Fibroblast of skin of scalp (primary cell): ENCODE measurements at regions not wholly inside any gene's neighbourhood (a gene's known extent, or its start where the extent isn't known, plus 50 kb on each side); places are given as distances from the start of the nearest gene placed in this dataset.
A peak's percentile ranks its signal among the peaks of the same experiment; 100 is the strongest.

Experiments
- DNase-seq: peaks from one replicate; pipeline ENCODE4 v3.0.0-alpha.2; 2013

- no peak for DNase-seq
Measured at GRCh38 chr2:120552079-120552478, 183.6 kb upstream of the GLI2 start.

GRCh38 chr2:120552800-120553481, 182.7 kb upstream of the GLI2 start:
- DNase-seq = peak; percentile 47

- DNase-seq = no peak
Measured at GRCh38 chr2:120554625-120555032, 181.0 kb upstream of the GLI2 start.

- no peak for DNase-seq
Measured at GRCh38 chr2:120555092-120555491, 180.6 kb upstream of the GLI2 start.

- DNase-seq = no peak
Measured at GRCh38 chr2:120556911-120557310, 178.8 kb upstream of the GLI2 start.

GRCh38 chr2:120558847-120559246, 176.8 kb upstream of the GLI2 start:
- no peak for DNase-seq

GRCh38 chr2:120559401-120559800, 176.3 kb upstream of the GLI2 start:
- peak; percentile 99 for DNase-seq

GRCh38 chr2:120560330-120560729, 175.3 kb upstream of the GLI2 start:
- DNase-seq = no peak

GRCh38 chr2:120561379-120562035, 174.2 kb upstream of the GLI2 start:
- no peak for DNase-seq

- no peak for DNase-seq
Measured at GRCh38 chr2:120562218-120563005, 173.3 kb upstream of the GLI2 start.

- no peak for DNase-seq
Measured at GRCh38 chr2:120563616-120564015, 172.1 kb upstream of the GLI2 start.

GRCh38 chr2:120564213-120565094, 171.2 kb upstream of the GLI2 start:
- no peak for DNase-seq

- DNase-seq = no peak
Measured at GRCh38 chr2:120565095-120565460, 170.6 kb upstream of the GLI2 start.

GRCh38 chr2:120565929-120566328, 169.7 kb upstream of the GLI2 start:
- DNase-seq = no peak

- DNase-seq = no peak
Measured at GRCh38 chr2:120566331-120567035, 169.2 kb upstream of the GLI2 start.

- DNase-seq = no peak
Measured at GRCh38 chr2:120567128-120567527, 168.5 kb upstream of the GLI2 start.

- DNase-seq = no peak
Measured at GRCh38 chr2:120568089-120568974, 167.3 kb upstream of the GLI2 start.

- DNase-seq = peak; percentile 61
Measured at GRCh38 chr2:120568975-120569268, 166.7 kb upstream of the GLI2 start.

- no peak for DNase-seq
Measured at GRCh38 chr2:120570001-120570400, 165.7 kb upstream of the GLI2 start.

- no peak for DNase-seq
Measured at GRCh38 chr2:120570546-120570945, 165.1 kb upstream of the GLI2 start.
